Large intestine (tissue), 3 donors: ENCODE measurements at regions not wholly inside any gene's neighbourhood (a gene's known extent, or its start where the extent isn't known, plus 50 kb on each side); places are given as distances from the start of the nearest gene placed in this dataset.

Source experiments
- DNase-seq, 2 donors: peaks; one replicate each; pipeline versions ENCODE4 v3.0.0 to v3.0.0-alpha.2; 2013
- H3K27ac ChIP-seq: one replicate; pipeline ENCODE4 v1.5.1; 2013; ENCODE audit warnings: low read length
- H3K27me3 ChIP-seq: 2 replicates; pipeline ENCODE4 v1.6.1; 2013; ENCODE audit warnings: low read length; ENCODE audit not compliant: control insufficient read depth, insufficient read depth
- H3K36me3 ChIP-seq: 2 replicates; pipeline ENCODE4 v1.6.1; 2013; ENCODE audit warnings: low read length; ENCODE audit not compliant: control insufficient read depth, insufficient read depth
- H3K4me1 ChIP-seq: one replicate; pipeline ENCODE4 v1.6.1; 2013; ENCODE audit warnings: low read length; ENCODE audit not compliant: control insufficient read depth, insufficient read depth
- H3K4me3 ChIP-seq: one replicate; pipeline ENCODE4 v1.5.1; 2013; ENCODE audit warnings: low read length
- H3K9me3 ChIP-seq: one replicate; pipeline ENCODE4 v1.6.1; 2013; ENCODE audit warnings: mild to moderate bottlenecking, low read depth, low read length, moderate library complexity; ENCODE audit not compliant: control insufficient read depth
- WGBS: methylation state at CpG from one replicate; pipeline ENCODE4 v1.1.5; 2013; ENCODE audit warnings: low lambda C conversion rate; ENCODE audit not compliant: insufficient coverage; 5-methylcytosine and 5-hydroxymethylcytosine counted together

DNA sequence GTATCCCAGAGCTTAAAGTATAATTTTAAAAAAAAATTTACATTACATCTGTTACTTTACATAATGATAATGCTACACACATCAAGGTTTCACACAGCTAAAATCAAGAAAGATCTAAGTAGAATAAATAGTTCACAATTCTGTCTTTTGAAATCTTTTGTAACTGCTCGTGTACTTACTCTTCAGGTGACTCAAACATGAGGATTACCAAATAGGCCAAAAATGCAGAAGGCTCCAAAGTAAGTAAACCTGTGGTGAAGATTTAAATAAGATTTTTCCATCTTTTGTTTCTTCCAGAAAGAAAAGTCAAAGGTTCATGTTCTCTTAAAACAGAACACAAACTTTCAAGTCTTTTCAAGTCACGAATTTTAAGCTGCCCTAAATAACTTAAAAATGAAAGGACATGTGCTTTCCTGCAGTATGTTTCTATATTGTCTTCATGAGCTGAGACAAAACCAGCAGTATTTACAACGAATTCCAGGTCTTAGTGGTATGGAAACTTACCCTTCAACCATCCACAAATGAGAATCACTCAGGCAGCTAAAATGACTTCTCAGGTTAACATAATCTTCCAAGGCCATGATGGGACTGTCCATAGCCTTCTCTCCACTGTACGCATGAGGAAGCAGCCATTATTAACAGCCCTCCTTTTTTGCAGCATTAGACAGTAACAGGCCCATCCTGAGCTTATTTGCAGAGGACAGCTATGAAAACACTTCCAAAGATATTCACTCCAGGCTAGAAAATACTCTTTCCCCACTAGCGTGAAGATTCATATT is 172.8 kb upstream of the EDNRA start:
- H3K4me3 ChIP-seq = no peak overlapping the region
- no peaks in the 10 kb centered on the region for H3K36me3 ChIP-seq
- no peaks in the 10 kb centered on the region for H3K4me1 ChIP-seq
- 86% methylated on average over 2 of the region's 5 CpGs for WGBS
- no peaks in the 10 kb centered on the region for H3K9me3 ChIP-seq
- no peak overlapping the region for H3K27ac ChIP-seq
- H3K27me3 ChIP-seq = no peaks in the 10 kb centered on the region
- DNase-seq = no peak

DNA sequence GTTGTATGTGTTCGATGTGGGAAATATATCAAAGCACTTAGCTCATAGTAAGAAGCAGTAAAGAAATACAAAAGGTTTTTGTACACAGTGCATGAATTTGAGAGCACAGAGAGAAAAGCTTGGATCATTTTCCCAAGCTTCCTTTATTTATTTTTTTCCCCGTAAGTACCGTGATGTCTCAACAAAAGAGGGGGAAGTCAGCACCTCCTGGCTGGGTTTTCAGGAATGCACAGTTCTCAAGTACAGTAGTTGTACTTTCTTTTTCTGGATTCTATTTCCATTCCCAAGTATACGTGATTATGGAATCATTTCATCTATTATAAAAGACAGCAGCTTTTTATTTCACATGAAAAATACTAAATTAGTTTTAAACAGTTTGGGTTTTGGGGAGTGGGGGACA is 171.5 kb upstream of the EDNRA start:
- Histone ChIP-seq H3K4me1 (no peaks in the 10 kb centered on the region), H3K36me3 (no peaks in the 10 kb centered on the region), H3K4me3 (no peak overlapping the region), H3K27ac (no peak overlapping the region), H3K9me3 (no peaks in the 10 kb centered on the region), H3K27me3 (no peaks in the 10 kb centered on the region)
- DNase-seq = no peak
- WGBS = 77% methylated on average over 2 of the region's 4 CpGs

DNA sequence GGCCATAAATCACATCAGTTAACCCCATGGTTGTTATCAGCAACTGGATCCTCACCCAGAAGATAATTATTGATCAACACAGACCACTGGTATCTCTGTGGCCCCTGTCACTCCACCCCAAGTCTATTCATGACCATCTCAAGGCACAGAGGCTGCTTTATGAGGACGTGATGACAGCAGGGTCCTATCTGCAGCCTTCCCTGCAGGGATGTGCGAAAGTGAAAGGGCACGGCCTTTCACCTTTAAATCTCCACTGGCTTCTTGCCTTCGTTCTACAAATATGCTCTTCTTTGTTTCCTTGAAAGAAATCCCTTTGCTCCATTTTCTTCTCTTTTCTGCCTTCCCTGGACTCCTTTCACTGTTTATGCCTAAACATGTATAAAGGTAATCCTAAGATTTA is 170.6 kb upstream of the EDNRA start:
- H3K4me1 ChIP-seq = no peaks in the 10 kb centered on the region
- no peak for DNase-seq
- H3K4me3 ChIP-seq = no peak overlapping the region
- no CpG with 5 or more reads among the region's 4 CpGs for WGBS
- H3K27ac ChIP-seq = no peak overlapping the region
- no peaks in the 10 kb centered on the region for H3K36me3 ChIP-seq
- no peaks in the 10 kb centered on the region for H3K27me3 ChIP-seq
- no peaks in the 10 kb centered on the region for H3K9me3 ChIP-seq

DNA sequence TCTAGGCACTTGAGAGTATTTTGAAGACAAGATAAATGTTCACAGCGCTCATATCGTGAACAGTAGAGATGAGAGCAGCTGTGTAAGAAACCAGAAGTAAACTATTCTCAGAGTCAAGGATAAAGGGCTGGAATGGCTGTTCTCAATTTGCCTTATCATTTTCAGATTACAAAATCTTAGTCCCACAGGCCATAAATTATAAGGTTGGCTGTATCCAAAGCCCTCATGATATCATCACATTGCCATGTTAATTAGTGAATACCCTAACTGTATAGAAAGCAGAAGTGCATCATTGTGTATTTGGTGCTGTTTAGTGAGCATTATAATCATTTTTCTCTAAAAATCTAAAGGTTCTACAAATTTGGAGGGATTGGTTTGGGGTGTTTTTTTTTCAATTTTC is 168.9 kb upstream of the EDNRA start:
- DNase-seq = no peak
- WGBS = no CpG with 5 or more reads among the region's 2 CpGs
- Histone ChIP-seq H3K4me1 (no peaks in the 10 kb centered on the region), H3K4me3 (no peak overlapping the region), H3K36me3 (no peaks in the 10 kb centered on the region), H3K9me3 (no peaks in the 10 kb centered on the region), H3K27me3 (no peaks in the 10 kb centered on the region), H3K27ac (no peak overlapping the region)

DNA sequence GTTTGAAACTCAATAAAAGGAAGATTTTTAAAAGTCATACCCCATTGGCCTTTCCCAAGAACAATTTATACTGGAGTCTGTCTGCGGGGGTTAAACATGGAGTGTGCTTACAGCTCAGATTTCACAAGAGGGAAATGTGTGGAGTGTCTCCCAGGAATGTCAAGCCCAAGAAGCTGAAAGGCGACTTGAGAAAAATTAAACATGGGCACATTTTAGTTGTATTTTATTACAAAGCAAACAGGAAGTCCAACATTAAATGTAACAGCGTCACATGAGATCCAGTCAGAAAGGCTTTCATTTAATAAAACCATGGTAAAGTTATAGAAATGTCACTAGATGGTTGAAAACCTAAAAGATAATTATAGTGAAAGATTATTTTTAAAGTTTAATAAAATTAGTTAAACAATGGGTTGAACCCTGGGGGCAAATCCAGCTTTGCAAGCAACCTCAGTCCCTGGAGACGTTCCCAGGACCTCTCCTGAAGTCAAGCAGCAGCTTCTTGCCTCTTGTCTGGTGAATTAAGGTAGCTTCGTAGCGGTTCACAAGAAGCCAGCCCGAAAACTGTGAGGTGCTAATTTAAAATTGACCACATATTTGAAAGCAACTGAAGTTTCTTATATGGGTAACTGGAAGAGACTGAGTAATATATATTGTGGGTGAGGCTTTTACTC is 168.4 kb upstream of the EDNRA start:
- WGBS = 50% methylated on average over 1 of the region's 7 CpGs
- Histone ChIP-seq H3K27me3 (no peaks in the 10 kb centered on the region), H3K27ac (no peak overlapping the region), H3K36me3 (no peaks in the 10 kb centered on the region), H3K4me3 (no peak overlapping the region), H3K9me3 (no peaks in the 10 kb centered on the region), H3K4me1 (no peaks in the 10 kb centered on the region)
- no peak for DNase-seq

DNA sequence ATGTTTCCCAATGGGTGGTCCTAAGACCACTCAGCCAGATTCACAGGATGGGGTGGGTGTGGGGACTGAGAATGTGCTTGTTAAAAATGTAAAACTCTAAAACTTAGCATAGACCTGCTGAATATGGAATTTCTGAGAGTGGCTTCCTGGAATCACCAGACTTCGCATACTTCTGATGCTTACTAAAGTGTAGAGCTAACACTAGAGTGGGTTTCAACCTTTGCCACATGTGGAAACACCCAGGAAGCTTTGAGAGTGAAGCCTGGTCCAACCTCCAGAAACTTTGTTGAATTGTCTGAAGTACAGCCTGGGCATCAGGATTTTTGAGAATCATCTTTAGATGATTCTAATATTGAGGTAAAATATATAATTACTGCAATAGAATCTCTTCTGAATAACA is 167.8 kb upstream of the EDNRA start:
- Histone ChIP-seq H3K9me3 (no peaks in the 10 kb centered on the region), H3K36me3 (no peaks in the 10 kb centered on the region), H3K4me1 (no peaks in the 10 kb centered on the region), H3K4me3 (no peak overlapping the region), H3K27ac (no peak overlapping the region), H3K27me3 (no peaks in the 10 kb centered on the region)
- WGBS = no CpG with 5 or more reads among the region's 1 CpG
- DNase-seq = no peak

DNA sequence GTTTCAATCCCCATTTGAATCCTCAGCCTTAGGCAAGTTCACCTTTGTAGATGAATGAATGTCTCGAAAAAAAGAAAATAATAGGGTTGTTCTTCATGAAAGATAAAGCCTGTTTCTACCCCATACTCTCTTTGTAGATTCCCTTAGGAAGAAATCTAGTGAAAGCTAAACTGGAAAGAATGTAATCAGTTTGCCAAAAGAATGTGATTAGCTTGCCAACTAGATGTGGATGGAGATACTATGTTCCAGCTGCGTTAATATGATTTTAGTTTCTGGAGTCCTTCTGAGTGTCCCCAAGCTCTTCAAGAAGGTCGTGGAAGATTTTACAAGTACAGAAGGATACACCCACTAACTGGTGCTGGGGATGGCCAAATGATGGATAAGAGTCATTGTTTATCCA is 162.3 kb upstream of the EDNRA start:
- H3K4me1 ChIP-seq = no peaks in the 10 kb centered on the region
- no peak overlapping the region for H3K4me3 ChIP-seq
- DNase-seq = no peak
- no peaks in the 10 kb centered on the region for H3K27me3 ChIP-seq
- H3K9me3 ChIP-seq = no peaks in the 10 kb centered on the region
- no peaks in the 10 kb centered on the region for H3K36me3 ChIP-seq
- WGBS = 80% methylated on average over 2 of the region's 3 CpGs
- no peak overlapping the region for H3K27ac ChIP-seq

DNA sequence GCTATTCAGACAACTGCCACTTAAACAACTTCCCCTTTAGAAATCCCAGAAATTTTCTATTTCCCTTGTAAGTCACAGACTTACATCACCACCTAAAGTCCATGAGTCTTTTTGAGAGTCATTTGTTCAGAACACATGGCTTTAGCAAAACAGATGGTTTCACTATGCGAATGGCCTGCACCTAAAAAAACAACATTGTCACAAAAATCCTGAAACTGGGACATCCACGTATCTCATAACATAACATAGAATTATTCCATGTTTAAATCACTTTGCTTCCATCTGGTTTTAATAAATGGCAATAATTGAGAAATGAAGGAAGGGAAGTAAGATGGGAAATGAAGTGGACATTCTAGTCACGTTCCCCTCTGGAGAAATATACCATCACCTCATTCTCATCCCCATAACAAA is 155.3 kb upstream of the EDNRA start:
- H3K9me3 ChIP-seq = no peaks in the 10 kb centered on the region
- H3K27ac ChIP-seq = no peak overlapping the region
- no peak overlapping the region for H3K4me3 ChIP-seq
- H3K36me3 ChIP-seq = no peaks in the 10 kb centered on the region
- DNase-seq = no peak
- no peaks in the 10 kb centered on the region for H3K27me3 ChIP-seq
- WGBS = no CpG with 5 or more reads among the region's 3 CpGs
- H3K4me1 ChIP-seq = no peaks in the 10 kb centered on the region

DNA sequence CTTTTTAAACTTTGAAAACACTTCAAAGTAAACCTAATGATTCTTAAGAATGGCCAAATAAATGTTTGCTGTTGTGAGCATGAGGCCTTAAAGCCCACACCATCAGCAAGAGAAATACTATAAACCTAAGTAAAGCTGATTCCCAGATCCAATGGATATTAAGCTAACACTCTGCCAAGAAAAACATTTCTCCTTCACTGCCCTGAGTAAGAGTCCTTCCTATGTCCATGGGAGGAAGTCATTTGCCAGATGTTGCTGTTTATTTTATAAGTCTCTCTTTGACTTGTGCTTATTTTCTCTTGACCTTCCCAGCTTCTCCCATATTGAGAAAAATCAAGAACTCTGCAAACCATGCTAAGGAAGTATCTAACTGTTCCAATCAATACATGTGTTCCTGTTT is 154.3 kb upstream of the EDNRA start:
- H3K9me3 ChIP-seq = no peaks in the 10 kb centered on the region
- H3K36me3 ChIP-seq = no peaks in the 10 kb centered on the region
- no peak overlapping the region for H3K4me3 ChIP-seq
- no peak for DNase-seq
- no peaks in the 10 kb centered on the region for H3K27me3 ChIP-seq
- H3K4me1 ChIP-seq = no peaks in the 10 kb centered on the region
- no peak overlapping the region for H3K27ac ChIP-seq

DNA sequence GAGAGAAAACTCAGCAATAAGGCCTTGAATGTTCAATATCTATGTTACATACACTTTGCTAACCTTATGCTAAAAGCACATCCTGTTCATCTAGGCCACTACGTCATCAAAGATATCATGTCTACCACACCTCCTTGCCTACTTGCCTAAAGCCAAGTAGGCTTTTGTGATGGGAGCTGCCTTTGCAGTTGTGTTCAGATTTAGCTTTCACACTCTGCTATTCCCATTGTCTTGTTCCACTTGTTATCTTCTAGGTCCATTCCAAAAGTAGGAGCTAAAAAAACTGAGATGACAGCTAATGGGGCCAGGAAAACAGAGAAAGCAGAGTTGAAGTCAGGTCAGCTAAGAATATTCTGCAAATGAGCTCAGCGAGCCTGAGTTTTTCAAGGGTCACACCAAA is 153.6 kb upstream of the EDNRA start:
- no peaks in the 10 kb centered on the region for H3K27me3 ChIP-seq
- no peak for DNase-seq
- H3K27ac ChIP-seq = no peak overlapping the region
- H3K36me3 ChIP-seq = no peaks in the 10 kb centered on the region
- no peaks in the 10 kb centered on the region for H3K9me3 ChIP-seq
- no peak overlapping the region for H3K4me3 ChIP-seq
- no CpG with 5 or more reads among the region's 2 CpGs for WGBS
- no peaks in the 10 kb centered on the region for H3K4me1 ChIP-seq

DNA sequence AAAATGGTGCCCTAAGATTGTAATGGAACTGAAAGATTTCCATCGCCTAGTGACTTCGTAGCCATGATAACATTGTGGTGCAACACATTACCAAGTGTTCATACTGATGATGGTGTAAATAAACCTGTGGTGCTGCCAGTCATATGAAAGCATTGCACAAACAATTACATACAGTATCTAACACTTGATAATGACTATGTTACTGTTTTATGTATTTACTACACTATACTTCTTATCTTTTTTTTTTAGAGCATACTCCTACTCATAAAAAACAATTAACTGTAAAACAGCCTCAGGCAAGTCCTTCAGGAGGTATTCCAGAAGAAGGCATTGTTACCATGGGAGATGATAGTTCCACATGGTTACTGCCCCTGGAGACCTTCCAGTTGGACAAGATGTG is 152.7 kb upstream of the EDNRA start:
- no peaks in the 10 kb centered on the region for H3K36me3 ChIP-seq
- H3K4me3 ChIP-seq = no peak overlapping the region
- H3K4me1 ChIP-seq = no peaks in the 10 kb centered on the region
- WGBS = no CpG with 5 or more reads among the region's 2 CpGs
- no peak overlapping the region for H3K27ac ChIP-seq
- no peaks in the 10 kb centered on the region for H3K27me3 ChIP-seq
- DNase-seq = no peak
- H3K9me3 ChIP-seq = no peaks in the 10 kb centered on the region
